AG09309 (cell line): ENCODE measurements at regions not wholly inside any gene's neighbourhood (a gene's known extent, or its start where the extent isn't known, plus 50 kb on each side); places are given as distances from the start of the nearest gene placed in this dataset.

Experiments used
- DNase-seq: peaks from one replicate; pipeline ENCODE4 v3.0.0-alpha.2; 2010; ENCODE audit warnings: low read depth
- H3K4me3 ChIP-seq: 2 replicates; pipeline ENCODE4 v1.5.1; 2011; ENCODE audit warnings: mild to moderate bottlenecking, low read depth, low read length, moderate library complexity; ENCODE audit not compliant: control insufficient read depth
- TF ChIP-seq, protein P1 (sequence below): IDR thresholded peaks from 2 replicates; pipeline ENCODE4 v1.5.1; 2011; ENCODE audit warnings: mild to moderate bottlenecking, low read depth, low read length, inconsistent platforms; ENCODE audit not compliant: insufficient read depth, control insufficient read depth; ENCODE audit errors: missing control alignments

GRCh38 chr1:242754926-242755325, 230.4 kb upstream of the PLD5 start:
- TF ChIP-seq, protein P1, sequence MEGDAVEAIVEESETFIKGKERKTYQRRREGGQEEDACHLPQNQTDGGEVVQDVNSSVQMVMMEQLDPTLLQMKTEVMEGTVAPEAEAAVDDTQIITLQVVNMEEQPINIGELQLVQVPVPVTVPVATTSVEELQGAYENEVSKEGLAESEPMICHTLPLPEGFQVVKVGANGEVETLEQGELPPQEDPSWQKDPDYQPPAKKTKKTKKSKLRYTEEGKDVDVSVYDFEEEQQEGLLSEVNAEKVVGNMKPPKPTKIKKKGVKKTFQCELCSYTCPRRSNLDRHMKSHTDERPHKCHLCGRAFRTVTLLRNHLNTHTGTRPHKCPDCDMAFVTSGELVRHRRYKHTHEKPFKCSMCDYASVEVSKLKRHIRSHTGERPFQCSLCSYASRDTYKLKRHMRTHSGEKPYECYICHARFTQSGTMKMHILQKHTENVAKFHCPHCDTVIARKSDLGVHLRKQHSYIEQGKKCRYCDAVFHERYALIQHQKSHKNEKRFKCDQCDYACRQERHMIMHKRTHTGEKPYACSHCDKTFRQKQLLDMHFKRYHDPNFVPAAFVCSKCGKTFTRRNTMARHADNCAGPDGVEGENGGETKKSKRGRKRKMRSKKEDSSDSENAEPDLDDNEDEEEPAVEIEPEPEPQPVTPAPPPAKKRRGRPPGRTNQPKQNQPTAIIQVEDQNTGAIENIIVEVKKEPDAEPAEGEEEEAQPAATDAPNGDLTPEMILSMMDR = no peak
- H3K4me3 ChIP-seq = no peak overlapping the region
- DNase-seq = no peak

DNA sequence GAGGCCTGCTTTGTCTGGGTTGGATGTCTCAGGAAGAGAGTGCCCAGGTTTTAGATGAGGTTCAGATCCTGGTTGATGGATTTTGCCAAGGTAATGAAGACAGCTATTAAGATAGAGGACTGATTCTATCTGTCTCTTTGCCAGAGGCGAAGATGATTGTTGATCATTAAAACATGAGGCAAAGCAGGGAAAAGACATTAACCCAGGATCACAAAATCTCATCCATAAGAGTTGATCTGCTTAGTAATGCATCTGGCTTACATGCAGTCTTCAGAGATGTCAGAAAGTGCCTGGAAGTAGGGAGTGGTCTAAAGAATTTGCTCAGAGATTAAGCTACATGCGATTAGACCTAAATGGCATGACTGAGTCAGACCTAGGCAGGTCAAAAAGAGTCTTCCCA, 229.6 kb upstream of the PLD5 start:
- DNase-seq = no peak
- TF ChIP-seq, protein P1 = no peak
- H3K4me3 ChIP-seq = no peak overlapping the region

DNA sequence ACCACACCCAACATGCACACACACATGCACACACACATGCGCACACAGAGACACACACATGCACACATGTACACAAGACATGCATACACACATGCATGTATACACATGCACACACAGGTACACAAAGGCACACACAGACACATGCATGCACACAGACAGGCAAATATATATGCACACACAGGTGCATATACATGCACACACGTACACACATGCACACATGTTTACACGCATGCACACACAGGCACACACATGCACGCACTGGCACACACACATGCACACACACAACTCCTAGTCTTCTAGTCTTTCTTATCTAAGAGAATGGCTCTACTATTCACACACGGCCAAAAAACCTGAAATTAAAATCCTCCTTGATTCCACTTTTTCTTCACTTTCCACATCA, 222.7 kb upstream of the PLD5 start:
- TF ChIP-seq, protein P1 = no peak
- DNase-seq = no peak
- no peak overlapping the region for H3K4me3 ChIP-seq

- TF ChIP-seq, protein P1 = no peak
- DNase-seq = no peak
- H3K4me3 ChIP-seq = no peak overlapping the region
Observed at GRCh38 chr1:242745079-242745478, 220.6 kb upstream of the PLD5 start.

DNA sequence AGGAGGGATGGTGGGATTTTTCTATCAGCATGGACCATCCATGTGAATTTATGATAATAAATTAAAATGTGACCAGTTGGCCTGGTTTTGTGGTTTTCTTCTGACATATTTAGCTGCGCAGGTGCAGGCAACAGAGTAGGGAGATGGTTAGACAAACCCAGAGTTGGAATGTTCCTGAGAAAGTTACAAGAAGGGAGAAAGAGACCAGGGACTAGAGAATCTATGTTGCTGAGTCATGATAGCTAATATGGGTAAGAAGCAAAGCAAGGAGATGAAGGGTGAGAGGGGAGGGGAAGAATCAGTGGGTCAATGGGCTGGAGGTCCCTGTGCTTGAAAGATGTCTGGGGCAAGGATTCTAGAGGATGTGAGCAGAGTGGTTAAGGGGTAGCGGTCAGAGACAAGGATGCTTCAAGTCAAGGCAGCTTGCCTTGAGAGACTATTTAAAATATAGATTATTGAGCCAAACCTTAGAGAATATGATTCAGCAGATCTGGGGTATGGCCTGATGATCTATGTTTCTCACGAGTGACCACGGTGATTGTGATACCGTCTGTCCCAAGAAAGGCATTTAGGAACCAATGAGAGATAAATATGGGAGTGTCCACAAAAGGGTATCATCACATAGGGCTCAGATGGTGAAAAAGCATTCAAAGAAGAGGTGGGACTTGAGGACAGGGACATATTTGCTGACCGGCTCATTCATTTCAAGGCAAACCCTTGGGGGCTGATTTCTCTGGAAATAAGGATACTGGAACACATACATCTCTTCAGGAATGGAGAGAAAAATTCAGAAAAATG, 219.7 kb upstream of the PLD5 start:
- no peak for DNase-seq
- TF ChIP-seq, protein P1 = no peak
- H3K4me3 ChIP-seq = no peak overlapping the region

- TF ChIP-seq, protein P1 = no peak
- DNase-seq = no peak
- no peak overlapping the region for H3K4me3 ChIP-seq
Observed at GRCh38 chr1:242738702-242739645, 214.5 kb upstream of the PLD5 start.
